Central memory CD8-positive, alpha-beta T cell (primary cell): ENCODE measurements at regions not wholly inside any gene's neighbourhood (a gene's known extent, or its start where the extent isn't known, plus 50 kb on each side); places are given as distances from the start of the nearest gene placed in this dataset.

Experiments
- ATAC-seq: fragments of 150-1000 bp; cut with Tn5 transposase; replicated peaks from 2 replicates; pipeline ENCODE4 v1.10.0; 2022; ENCODE audit warnings: mild to moderate bottlenecking, moderate FRiP score, moderate number of reproducible peaks; ENCODE audit not compliant: poor library complexity, severe bottlenecking; ENCODE audit errors: extremely low read depth
- DNase-seq, 2 donors: peaks; one replicate each; pipeline ENCODE4 v3.0.0; 2021; ENCODE audit warnings: low spot score in 2 of 2
- H3K27ac Mint-ChIP-seq: one replicate; pipeline ENCODE4 v1.8.0; 2022; ENCODE audit warnings: low read depth, mild to moderate bottlenecking, moderate library complexity, mixed read lengths
- H3K27me3 Mint-ChIP-seq: one replicate; pipeline ENCODE4 v1.8.0; 2022; ENCODE audit warnings: mixed read lengths
- H3K36me3 Mint-ChIP-seq: one replicate; pipeline ENCODE4 v1.8.0; 2022; ENCODE audit warnings: mild to moderate bottlenecking, moderate library complexity, mixed read lengths; ENCODE audit not compliant: insufficient read depth
- H3K4me1 Mint-ChIP-seq: one replicate; pipeline ENCODE4 v1.8.0; 2022; ENCODE audit warnings: mixed read lengths
- H3K4me3 Mint-ChIP-seq: one replicate; pipeline ENCODE4 v1.8.0; 2022; ENCODE audit warnings: mild to moderate bottlenecking, moderate library complexity, mixed read lengths
- H3K9me3 Mint-ChIP-seq: one replicate; pipeline ENCODE4 v1.8.0; 2022; ENCODE audit warnings: mixed read lengths

DNA sequence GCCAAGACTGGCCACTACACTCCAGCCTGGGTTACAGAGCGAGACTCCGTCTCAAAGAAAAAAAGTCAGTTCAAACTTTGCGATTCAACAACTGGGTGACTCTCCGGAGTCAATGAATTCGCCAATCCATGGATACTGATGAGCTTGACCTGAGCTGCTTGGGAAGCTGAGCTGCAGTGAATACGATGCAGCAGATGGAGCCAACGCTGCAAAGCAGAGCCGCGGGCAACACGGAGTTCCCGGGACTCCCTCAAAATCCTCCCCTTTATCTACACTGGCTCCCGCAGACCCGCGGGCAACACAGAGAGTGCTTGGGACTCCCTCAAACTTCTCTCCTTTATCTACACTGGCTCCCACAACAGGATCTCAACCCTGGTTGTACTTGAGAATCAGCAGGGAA lies 62.6 kb upstream of the SALL4 start:
- H3K9me3 Mint-ChIP-seq, result no peaks in the 10 kb centered on the region
- no peak overlapping the region for H3K27ac Mint-ChIP-seq
- H3K36me3 Mint-ChIP-seq, result peaks cover 2% of the 10 kb centered on the region
- no peaks in the 10 kb centered on the region for H3K4me1 Mint-ChIP-seq
- H3K4me3 Mint-ChIP-seq, result no peak overlapping the region
- ATAC-seq (no peak), DNase-seq (no peak)
- H3K27me3 Mint-ChIP-seq, result peaks cover 54% of the 10 kb centered on the region

DNA sequence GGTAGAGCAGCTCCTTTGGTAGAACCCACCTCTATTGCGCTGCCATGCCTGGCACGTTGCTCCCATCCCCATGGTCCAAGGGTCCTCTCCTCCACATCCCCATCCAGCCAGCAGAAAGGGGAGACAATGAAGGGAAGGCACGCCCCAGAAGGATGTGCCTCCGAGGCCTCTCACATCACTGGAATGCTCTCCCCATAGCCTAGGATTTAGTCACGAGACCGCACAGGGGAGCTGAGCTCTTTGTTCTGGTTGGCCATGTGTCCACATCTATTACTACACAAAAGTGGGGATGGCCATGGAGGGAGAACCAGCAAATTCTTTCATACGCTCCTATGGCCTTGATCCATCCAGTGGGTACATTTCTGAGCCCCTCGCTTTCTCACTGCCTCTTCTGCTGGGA lies 60.5 kb upstream of the SALL4 start:
- no peak overlapping the region for H3K27ac Mint-ChIP-seq
- DNase-seq (no peak), ATAC-seq (no peak)
- no peak overlapping the region for H3K4me3 Mint-ChIP-seq
- H3K9me3 Mint-ChIP-seq, result no peaks in the 10 kb centered on the region
- peaks cover 2% of the 10 kb centered on the region for H3K36me3 Mint-ChIP-seq
- no peaks in the 10 kb centered on the region for H3K4me1 Mint-ChIP-seq
- H3K27me3 Mint-ChIP-seq, result peaks cover 72% of the 10 kb centered on the region

DNA sequence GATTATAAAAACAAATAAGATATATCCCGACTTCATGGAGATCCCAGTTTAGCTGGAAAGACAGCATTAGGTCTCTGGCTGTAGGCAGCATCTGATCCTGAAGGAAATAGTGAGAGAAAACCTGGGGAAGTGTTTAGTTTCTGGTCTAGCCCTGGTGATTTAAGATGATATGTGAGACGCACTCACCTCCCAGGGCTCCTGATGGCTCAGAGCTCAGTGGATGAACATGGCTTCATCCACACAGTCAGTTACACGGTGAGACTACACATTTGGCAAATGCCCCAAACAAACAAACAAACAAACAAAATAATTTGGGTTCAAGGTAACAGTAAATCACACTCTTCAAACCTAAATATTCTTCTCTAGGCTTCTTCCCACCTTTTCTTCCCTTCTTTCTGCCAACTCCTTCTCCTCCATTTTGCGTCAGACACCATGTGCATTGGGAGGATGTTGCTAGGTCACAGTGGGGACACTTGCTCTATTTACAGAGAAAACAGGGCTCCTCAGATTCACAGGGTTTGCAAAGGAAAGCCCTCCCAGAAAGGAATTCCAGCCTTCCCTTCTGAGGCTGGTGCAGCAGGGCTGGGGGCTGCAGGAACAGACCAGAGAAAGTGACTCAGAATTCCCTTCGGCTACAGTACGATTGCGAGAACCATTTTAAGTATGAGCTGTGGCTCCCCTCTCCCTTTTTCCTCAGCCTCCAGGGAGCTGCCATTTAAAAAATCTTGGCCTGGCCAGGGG lies 59.6 kb upstream of the SALL4 start:
- peaks cover 63% of the 10 kb centered on the region for H3K27me3 Mint-ChIP-seq
- H3K9me3 Mint-ChIP-seq, result no peaks in the 10 kb centered on the region
- H3K4me1 Mint-ChIP-seq, result no peaks in the 10 kb centered on the region
- no peak overlapping the region for H3K4me3 Mint-ChIP-seq
- peaks cover 2% of the 10 kb centered on the region for H3K36me3 Mint-ChIP-seq
- DNase-seq (no peak), ATAC-seq (no peak)
- H3K27ac Mint-ChIP-seq, result no peak overlapping the region

DNA sequence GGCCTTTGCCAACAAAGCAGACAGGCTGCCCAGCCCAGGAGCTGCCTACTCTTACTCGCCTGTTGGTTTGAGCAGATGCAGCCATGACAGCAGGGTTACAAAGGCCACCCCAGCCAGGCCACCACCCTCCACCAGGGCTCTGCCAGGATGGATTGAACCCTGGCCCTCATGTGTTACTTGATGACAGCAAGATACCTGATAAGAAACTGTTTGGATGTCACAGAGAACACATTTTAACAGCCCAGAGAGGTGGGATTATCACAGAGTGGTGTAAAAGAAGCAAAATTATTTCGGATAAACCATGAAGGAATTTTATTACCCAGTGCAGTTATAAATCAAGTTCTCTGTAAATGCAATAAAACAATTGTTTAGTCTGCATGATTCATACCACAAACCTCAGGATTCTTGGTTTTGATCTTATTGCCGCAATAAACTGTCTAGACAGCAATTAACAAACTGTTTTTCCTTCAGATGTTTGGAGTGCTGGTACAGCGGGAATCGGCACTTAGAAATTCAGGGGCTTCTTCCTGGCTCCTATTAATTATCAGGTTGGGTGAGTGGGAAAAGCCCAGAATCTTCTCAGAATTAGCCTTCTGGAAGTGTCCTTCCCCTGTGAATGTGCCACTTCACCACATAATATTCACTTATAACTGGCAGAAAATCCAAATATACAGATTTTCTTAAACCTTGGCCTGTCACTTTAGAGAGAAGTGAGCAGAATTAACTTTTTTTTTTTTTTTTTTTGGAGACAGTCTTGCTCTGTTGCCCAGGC lies 58.0 kb upstream of the SALL4 start:
- Mint-ChIP-seq H3K27me3 (peaks cover 54% of the 10 kb centered on the region), H3K36me3 (no peaks in the 10 kb centered on the region), H3K4me3 (no peak overlapping the region), H3K27ac (no peak overlapping the region), H3K4me1 (no peaks in the 10 kb centered on the region), H3K9me3 (no peaks in the 10 kb centered on the region)
- DNase-seq (no peak), ATAC-seq (no peak)

DNA sequence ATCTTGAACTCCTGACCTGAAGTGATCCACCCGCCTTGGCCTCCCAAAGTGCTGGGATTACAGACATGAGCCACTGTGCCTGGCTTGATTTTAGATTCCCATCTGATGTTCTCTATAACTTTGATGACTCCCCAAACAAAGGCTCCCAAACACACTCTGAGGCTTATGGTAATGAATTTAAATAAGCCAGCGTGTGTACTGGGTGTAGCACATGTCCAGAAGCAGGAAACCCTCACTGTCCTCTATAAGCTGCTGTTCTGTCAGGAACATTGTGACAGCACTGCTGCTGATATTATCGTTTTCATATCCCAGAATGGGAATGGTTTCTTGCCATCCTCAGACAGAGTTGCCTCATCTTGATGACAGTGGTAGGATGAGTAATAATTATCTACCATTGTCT lies 54.1 kb upstream of the SALL4 start:
- H3K27me3 Mint-ChIP-seq, result peaks cover 18% of the 10 kb centered on the region
- ATAC-seq (no peak), DNase-seq (no peak)
- no peak overlapping the region for H3K27ac Mint-ChIP-seq
- no peaks in the 10 kb centered on the region for H3K4me1 Mint-ChIP-seq
- no peak overlapping the region for H3K4me3 Mint-ChIP-seq
- H3K36me3 Mint-ChIP-seq, result no peaks in the 10 kb centered on the region
- no peaks in the 10 kb centered on the region for H3K9me3 Mint-ChIP-seq

DNA sequence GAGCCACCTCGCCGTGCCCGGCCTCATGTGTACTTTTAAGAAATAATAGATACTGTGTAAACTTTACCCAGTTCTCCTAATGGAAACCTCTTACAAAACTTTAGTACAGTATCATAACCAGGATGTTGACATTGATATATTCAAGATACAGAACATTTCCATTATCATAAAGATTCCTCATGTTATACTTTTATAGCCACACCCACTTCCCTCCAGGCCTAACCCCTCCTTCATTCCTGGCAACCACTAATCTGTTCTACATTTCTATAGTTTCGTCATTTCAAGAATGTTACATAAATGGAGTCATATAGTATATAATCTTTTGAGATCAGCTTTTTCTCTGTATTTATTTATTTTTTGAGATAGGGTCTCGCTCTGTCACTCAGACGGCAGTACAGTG lies 52.6 kb upstream of the SALL4 start:
- ATAC-seq (no peak), DNase-seq (no peak)
- H3K27ac Mint-ChIP-seq, result no peak overlapping the region

More for the DNA sequence above, 52.6 kb upstream of the SALL4 start:
- Mint-ChIP-seq H3K4me3 (no peak overlapping the region), H3K4me1 (no peaks in the 10 kb centered on the region), H3K9me3 (no peaks in the 10 kb centered on the region), H3K27me3 (peaks cover 17% of the 10 kb centered on the region), H3K36me3 (no peaks in the 10 kb centered on the region)
